ENCODE measurements at regions not wholly inside any gene's neighbourhood (a gene's known extent, or its start where the extent isn't known, plus 50 kb on each side); places are given as distances from the start of the nearest gene placed in this dataset.

DNA sequence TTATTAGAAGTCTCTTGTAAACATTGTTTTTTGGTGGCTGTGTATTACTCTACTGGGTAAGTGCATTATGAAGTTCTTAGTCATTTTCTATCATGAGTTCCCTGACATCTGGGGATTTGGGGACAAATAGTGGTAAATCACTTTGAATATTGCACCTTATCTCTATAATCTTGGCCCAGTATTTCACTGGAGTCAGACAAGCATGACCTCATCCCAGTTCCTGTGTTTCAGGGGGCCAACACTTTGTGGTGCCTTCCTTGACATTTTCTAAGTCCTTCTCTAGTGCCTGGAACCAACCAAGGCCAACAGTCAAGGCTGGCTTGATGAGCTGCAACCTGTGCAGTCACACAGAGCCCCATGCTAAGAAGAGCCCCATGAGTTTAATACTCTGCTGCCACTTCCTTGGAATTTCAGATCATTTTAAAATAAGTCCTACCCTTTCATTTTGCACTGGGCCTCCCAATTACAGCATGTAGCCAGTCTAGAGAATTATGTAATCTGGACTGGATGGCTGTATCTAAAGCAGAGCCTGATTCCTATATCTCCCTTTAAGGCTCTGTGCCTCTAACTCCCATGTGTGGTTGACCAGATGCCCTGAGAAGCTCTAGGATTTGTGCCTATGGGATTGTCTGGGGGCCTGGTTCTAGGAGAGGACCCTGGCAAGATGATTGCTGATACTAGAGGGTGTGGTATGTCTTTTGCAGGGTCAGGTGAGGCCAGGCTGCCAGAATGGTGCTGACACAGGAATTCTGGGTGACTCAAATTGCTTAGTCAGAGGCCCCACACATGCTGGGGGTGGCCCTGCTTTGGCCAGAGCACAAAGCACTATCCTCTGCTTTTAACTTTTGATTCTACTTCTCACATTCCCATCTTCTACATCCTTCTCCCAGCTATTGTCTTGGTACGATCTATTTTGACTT is 319.6 kb upstream of the TBC1D5 start:
- TF ChIP-seq, protein P1, sequence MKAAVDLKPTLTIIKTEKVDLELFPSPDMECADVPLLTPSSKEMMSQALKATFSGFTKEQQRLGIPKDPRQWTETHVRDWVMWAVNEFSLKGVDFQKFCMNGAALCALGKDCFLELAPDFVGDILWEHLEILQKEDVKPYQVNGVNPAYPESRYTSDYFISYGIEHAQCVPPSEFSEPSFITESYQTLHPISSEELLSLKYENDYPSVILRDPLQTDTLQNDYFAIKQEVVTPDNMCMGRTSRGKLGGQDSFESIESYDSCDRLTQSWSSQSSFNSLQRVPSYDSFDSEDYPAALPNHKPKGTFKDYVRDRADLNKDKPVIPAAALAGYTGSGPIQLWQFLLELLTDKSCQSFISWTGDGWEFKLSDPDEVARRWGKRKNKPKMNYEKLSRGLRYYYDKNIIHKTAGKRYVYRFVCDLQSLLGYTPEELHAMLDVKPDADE (IDR thresholded peaks at IDR 0.05) = no peak
- TF ChIP-seq, protein P2, sequence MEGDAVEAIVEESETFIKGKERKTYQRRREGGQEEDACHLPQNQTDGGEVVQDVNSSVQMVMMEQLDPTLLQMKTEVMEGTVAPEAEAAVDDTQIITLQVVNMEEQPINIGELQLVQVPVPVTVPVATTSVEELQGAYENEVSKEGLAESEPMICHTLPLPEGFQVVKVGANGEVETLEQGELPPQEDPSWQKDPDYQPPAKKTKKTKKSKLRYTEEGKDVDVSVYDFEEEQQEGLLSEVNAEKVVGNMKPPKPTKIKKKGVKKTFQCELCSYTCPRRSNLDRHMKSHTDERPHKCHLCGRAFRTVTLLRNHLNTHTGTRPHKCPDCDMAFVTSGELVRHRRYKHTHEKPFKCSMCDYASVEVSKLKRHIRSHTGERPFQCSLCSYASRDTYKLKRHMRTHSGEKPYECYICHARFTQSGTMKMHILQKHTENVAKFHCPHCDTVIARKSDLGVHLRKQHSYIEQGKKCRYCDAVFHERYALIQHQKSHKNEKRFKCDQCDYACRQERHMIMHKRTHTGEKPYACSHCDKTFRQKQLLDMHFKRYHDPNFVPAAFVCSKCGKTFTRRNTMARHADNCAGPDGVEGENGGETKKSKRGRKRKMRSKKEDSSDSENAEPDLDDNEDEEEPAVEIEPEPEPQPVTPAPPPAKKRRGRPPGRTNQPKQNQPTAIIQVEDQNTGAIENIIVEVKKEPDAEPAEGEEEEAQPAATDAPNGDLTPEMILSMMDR (conservative IDR thresholded peaks at IDR 0.05; ENCODE audit: low read depth in 2 of 2) = no peak
- no peak for TF ChIP-seq POLR2AphosphoS5 (IDR thresholded peaks at IDR 0.05; ENCODE audit: low read depth)
- no peak for TF ChIP-seq EZH2 (IDR thresholded peaks at IDR 0.05; ENCODE audit: low read depth, unreplicated experiment)
- TF ChIP-seq EZH2phosphoT487 (IDR thresholded peaks at IDR 0.05; ENCODE audit: unreplicated experiment) = no peak
- TF ChIP-seq, protein P3, sequence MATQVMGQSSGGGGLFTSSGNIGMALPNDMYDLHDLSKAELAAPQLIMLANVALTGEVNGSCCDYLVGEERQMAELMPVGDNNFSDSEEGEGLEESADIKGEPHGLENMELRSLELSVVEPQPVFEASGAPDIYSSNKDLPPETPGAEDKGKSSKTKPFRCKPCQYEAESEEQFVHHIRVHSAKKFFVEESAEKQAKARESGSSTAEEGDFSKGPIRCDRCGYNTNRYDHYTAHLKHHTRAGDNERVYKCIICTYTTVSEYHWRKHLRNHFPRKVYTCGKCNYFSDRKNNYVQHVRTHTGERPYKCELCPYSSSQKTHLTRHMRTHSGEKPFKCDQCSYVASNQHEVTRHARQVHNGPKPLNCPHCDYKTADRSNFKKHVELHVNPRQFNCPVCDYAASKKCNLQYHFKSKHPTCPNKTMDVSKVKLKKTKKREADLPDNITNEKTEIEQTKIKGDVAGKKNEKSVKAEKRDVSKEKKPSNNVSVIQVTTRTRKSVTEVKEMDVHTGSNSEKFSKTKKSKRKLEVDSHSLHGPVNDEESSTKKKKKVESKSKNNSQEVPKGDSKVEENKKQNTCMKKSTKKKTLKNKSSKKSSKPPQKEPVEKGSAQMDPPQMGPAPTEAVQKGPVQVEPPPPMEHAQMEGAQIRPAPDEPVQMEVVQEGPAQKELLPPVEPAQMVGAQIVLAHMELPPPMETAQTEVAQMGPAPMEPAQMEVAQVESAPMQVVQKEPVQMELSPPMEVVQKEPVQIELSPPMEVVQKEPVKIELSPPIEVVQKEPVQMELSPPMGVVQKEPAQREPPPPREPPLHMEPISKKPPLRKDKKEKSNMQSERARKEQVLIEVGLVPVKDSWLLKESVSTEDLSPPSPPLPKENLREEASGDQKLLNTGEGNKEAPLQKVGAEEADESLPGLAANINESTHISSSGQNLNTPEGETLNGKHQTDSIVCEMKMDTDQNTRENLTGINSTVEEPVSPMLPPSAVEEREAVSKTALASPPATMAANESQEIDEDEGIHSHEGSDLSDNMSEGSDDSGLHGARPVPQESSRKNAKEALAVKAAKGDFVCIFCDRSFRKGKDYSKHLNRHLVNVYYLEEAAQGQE (IDR thresholded peaks at IDR 0.05; ENCODE audit: unreplicated experiment) = no peak
- no peak for TF ChIP-seq NANOG (IDR thresholded peaks at IDR 0.05; ENCODE audit: borderline replicate concordance)
- no peak for TF ChIP-seq ZNF114 (CRISPR knock-in tag; IDR thresholded peaks at IDR 0.05)
